GM12874 (cell line): ENCODE measurements at regions not wholly inside any gene's neighbourhood (a gene's known extent, or its start where the extent isn't known, plus 50 kb on each side); places are given as distances from the start of the nearest gene placed in this dataset.

Experiments
- TF ChIP-seq, protein P1 (sequence below): IDR thresholded peaks from 2 replicates; pipeline ENCODE4 v1.5.1; 2011; ENCODE audit warnings: low read depth, mild to moderate bottlenecking, control low read depth, low read length, moderate library complexity; ENCODE audit not compliant: insufficient read depth

DNA sequence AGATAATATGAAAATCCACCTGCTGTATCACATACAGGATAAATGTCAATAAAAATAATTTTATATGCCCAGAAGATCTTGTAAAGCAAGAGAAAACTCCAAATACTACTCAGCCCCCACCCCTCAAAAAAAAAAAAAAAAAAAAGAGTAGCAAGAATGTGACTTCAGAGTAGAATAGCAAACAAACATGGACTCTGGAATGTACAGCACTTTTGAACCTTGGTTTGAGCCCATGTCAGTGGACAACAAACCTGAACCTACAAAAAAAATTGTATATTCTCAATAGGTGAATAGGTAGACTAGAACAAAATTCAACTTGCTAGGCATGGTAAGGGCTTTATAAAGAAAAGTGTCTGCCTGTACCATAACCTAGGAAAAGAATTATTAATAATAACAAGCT, 428.0 kb downstream of the SLITRK6 start:
- TF ChIP-seq, protein P1, sequence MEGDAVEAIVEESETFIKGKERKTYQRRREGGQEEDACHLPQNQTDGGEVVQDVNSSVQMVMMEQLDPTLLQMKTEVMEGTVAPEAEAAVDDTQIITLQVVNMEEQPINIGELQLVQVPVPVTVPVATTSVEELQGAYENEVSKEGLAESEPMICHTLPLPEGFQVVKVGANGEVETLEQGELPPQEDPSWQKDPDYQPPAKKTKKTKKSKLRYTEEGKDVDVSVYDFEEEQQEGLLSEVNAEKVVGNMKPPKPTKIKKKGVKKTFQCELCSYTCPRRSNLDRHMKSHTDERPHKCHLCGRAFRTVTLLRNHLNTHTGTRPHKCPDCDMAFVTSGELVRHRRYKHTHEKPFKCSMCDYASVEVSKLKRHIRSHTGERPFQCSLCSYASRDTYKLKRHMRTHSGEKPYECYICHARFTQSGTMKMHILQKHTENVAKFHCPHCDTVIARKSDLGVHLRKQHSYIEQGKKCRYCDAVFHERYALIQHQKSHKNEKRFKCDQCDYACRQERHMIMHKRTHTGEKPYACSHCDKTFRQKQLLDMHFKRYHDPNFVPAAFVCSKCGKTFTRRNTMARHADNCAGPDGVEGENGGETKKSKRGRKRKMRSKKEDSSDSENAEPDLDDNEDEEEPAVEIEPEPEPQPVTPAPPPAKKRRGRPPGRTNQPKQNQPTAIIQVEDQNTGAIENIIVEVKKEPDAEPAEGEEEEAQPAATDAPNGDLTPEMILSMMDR = no peak

DNA sequence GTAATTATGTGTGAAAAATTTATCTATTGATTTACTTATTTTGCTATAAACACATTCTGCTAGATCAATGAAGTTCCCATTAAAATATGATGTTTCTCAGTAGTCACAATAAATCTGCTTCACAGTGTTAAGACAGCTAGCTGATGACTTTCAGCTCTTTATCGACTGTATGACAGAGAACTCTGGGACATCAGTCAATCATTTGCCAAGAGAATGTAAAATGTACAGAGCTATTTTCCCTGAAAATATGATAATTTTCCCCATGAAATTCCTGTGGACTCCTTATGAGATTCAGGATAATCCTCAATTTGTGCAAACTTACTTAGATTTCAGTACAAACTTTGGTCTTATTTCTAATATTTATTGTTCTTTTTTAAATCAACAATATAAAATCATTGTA, 430.5 kb downstream of the SLITRK6 start:
- TF ChIP-seq, protein P1 = no peak

DNA sequence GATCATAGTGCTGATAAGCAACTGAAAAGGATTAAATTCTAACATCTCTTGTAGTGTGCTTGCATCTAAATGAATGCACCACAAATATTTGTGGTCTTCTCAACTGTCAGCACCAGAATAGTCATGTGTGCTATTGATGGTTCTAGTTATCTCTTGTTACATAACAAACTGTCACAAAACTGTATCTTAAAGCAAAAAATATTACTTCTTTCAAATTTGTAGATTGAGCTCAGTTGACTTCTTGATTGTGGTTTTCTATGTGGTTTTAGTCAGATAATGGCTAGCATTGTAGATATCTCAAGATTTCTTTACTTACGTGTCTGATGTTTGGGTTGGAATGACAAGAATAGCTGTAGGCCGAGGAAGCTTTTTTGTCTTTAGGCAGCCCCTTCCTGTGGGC, 431.3 kb downstream of the SLITRK6 start:
- TF ChIP-seq, protein P1 = no peak

DNA sequence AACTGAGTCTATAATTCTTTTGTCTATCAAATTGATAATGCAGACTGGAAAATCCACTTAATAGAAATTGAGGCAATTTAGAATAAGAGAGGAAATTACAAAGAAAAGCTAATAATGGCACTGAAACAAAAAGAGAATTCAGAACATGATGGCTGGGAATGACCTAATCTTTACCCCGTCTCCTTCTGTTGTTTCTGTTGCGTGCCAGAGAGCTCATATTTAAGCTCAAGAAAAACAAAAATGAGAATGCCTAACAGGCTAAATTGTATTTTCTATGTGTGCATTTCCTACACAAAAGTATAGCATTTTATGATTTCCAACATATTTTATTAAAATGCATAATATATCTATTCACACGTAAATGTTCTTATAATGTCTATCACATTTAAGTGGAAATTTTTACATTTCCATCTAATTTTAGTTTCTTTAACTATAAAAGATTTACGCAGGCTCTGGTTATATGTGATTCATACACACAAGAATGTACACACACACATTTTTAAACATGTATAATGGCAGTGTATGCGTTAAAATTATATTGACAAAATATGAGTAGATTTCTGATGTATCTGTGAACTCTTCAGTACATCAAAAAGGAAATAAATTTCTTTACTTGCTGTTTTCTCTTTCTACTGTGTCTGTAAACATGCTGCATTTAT, 432.3 kb downstream of the SLITRK6 start:
- TF ChIP-seq, protein P1 = no peak

DNA sequence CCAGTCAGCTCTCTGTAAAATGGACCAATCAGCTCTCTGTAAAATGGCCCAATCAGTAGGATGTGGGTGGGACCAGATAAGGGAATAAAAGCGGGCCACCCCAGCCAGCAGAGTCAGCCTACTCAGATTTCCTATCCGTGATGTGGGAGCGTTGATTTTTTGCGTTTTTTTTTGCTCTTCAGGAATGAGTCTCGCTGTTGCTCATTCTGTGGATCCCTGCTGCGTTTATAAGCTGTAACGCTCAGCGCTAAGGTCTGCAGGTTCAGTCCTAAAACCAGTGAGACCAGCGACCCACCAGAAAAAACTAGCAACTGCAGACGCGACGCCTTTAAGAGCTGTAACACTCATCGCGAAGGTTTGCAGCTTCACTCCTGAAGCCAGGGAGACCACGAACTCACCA, 435.7 kb downstream of the SLITRK6 start:
- TF ChIP-seq, protein P1 = no peak

DNA sequence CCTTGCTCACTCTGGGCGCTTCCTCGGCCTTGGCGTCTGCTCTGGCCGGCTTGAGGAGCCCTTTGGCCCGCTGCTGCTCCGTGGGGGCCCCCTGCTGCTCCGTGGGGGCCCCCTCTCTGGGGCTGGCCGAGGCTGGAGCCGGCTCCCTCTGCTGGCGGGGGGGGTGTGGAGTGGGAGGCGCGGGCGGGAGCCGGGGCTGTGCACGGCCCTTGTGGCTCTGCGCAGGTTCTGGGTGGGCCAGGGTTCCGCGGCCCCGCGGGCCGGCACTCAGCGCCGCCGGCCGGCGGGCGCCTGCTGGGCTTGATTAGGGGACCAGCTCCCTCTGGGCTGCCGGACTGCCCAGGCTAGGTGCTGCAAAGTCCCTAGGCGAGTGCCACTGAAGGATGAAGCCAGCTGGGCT, 436.2 kb downstream of the SLITRK6 start:
- TF ChIP-seq, protein P1 = no peak

DNA sequence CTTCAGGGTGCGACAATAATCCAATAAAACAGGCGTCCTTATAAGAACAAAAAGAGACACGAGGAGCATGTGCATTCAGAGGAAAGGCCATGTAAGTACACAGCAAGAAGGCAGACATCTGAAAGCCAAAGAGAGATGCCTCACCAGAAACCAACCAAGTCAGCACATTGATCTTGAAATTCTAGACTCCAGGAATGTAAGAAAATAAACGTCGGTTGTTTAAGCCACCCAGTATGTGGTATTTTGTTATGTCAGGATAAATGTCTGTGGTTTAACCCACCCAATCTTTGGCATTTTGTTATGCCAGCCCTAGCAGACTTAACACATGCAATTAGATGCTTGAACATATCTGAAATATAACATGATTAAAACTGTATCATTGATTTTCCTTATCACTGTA, 452.0 kb downstream of the SLITRK6 start:
- TF ChIP-seq, protein P1 = no peak
